Hepatocyte (in vitro differentiated cells): ENCODE measurements at regions not wholly inside any gene's neighbourhood (a gene's known extent, or its start where the extent isn't known, plus 50 kb on each side); places are given as distances from the start of the nearest gene placed in this dataset.

Source experiments
- DNase-seq: peaks from one replicate; pipeline ENCODE4 v3.0.0-alpha.2; 2016; ENCODE audit warnings: low spot score
- H2AFZ ChIP-seq: fragments of 200-600 bp; sonication (generic); 2 replicates; pipeline ENCODE4 v1.6.0; 2016; ENCODE audit warnings: antibody characterized with exemption, mild to moderate bottlenecking
- H3K27ac ChIP-seq: fragments of 200-600 bp; sonication (generic); 2 replicates; pipeline ENCODE4 v1.5.1; 2016; ENCODE audit warnings: mild to moderate bottlenecking
- H3K27me3 ChIP-seq: fragments of 200-600 bp; sonication (generic); 2 replicates; pipeline ENCODE4 v1.6.1; 2016
- H3K36me3 ChIP-seq: fragments of 200-600 bp; sonication (generic); replicated peaks from 2 replicates; pipeline ENCODE4 v1.5.1; 2016; ENCODE audit warnings: low read depth; ENCODE audit not compliant: insufficient read depth
- H3K4me1 ChIP-seq: fragments of 200-600 bp; sonication (generic); 2 replicates; pipeline ENCODE4 v1.5.1; 2016; ENCODE audit warnings: mild to moderate bottlenecking, moderate library complexity; ENCODE audit not compliant: insufficient read depth
- H3K4me2 ChIP-seq: fragments of 200-600 bp; sonication (generic); 2 replicates; pipeline ENCODE4 v1.6.0; 2016
- H3K4me3 ChIP-seq: fragments of 200-600 bp; sonication (generic); 2 replicates; pipeline ENCODE4 v1.5.1; 2016; ENCODE audit warnings: mild to moderate bottlenecking
- H3K79me2 ChIP-seq: fragments of 200-600 bp; sonication (generic); 2 replicates; pipeline ENCODE4 v1.6.0; 2017; ENCODE audit warnings: mild to moderate bottlenecking
- H3K9me2 ChIP-seq: fragments of 200-600 bp; sonication (generic); replicated peaks from 2 replicates; pipeline ENCODE4 v1.6.0; 2017; ENCODE audit warnings: mild to moderate bottlenecking; ENCODE audit not compliant: insufficient read depth
- H3K9me3 ChIP-seq: fragments of 200-600 bp; sonication (generic); 2 replicates; pipeline ENCODE4 v1.5.1; 2016; ENCODE audit warnings: low read depth, mild to moderate bottlenecking
- H4K20me1 ChIP-seq: fragments of 200-600 bp; sonication (generic); 2 replicates; pipeline ENCODE4 v1.6.0; 2016; ENCODE audit warnings: mild to moderate bottlenecking; ENCODE audit not compliant: insufficient read depth, poor library complexity, severe bottlenecking
- CTCF ChIP-seq: fragments of 200-600 bp; sonication (generic); IDR thresholded peaks from 2 replicates; pipeline ENCODE4 v1.5.1; 2016; ENCODE audit warnings: antibody characterized with exemption, mild to moderate bottlenecking; ENCODE audit not compliant: poor library complexity
- EZH2 ChIP-seq: fragments of 200-600 bp; sonication (generic); IDR thresholded peaks from 2 replicates; pipeline ENCODE4 v1.6.1; 2016; ENCODE audit warnings: antibody characterized with exemption, mild to moderate bottlenecking, borderline replicate concordance
- EZH2phosphoT487 ChIP-seq: fragments of 200-600 bp; sonication (generic); IDR thresholded peaks from one replicate; pipeline ENCODE4 v1.6.1; 2018; ENCODE audit warnings: antibody characterized with exemption, mild to moderate bottlenecking, low read depth, moderate library complexity; ENCODE audit not compliant: unreplicated experiment, severe bottlenecking
- WGBS: methylation state at CpG from one replicate; pipeline ENCODE4 v1.1.6; 2016; ENCODE audit warnings: low lambda C conversion rate; ENCODE audit errors: missing lambda C conversion rate; 5-methylcytosine and 5-hydroxymethylcytosine counted together

GRCh38 chr17:13678361-13678760 lies 76.6 kb upstream of the HS3ST3A1 start:
- H3K79me2 ChIP-seq = no peaks in the 10 kb centered on the region
- no peak overlapping the region for H3K4me2 ChIP-seq
- no peaks in the 10 kb centered on the region for H3K4me1 ChIP-seq
- TF ChIP-seq EZH2phosphoT487 = no peak
- no peak overlapping the region for H2AFZ ChIP-seq
- no peak overlapping the region for H3K27ac ChIP-seq
- H3K9me2 ChIP-seq = no peaks in the 10 kb centered on the region
- H4K20me1 ChIP-seq = no peaks in the 10 kb centered on the region
- no peaks in the 10 kb centered on the region for H3K36me3 ChIP-seq
- no peaks in the 10 kb centered on the region for H3K9me3 ChIP-seq
- DNase-seq = no peak
- H3K27me3 ChIP-seq = no peaks in the 10 kb centered on the region
- no peak overlapping the region for H3K4me3 ChIP-seq

- WGBS = 75% methylated on average over 4 of the region's 4 CpGs
- H2AFZ ChIP-seq = no peak overlapping the region
- no peak overlapping the region for H3K4me2 ChIP-seq
- H3K27me3 ChIP-seq = no peaks in the 10 kb centered on the region
- H3K4me3 ChIP-seq = no peak overlapping the region
- DNase-seq = no peak
- TF ChIP-seq EZH2 = no peak
- TF ChIP-seq CTCF = no peak
- TF ChIP-seq EZH2phosphoT487 = no peak
- no peaks in the 10 kb centered on the region for H3K9me2 ChIP-seq
- H3K36me3 ChIP-seq = no peaks in the 10 kb centered on the region
- no peaks in the 10 kb centered on the region for H3K9me3 ChIP-seq
- H3K79me2 ChIP-seq = no peaks in the 10 kb centered on the region
- no peak overlapping the region for H3K27ac ChIP-seq
- no peaks in the 10 kb centered on the region for H3K4me1 ChIP-seq
- H4K20me1 ChIP-seq = no peaks in the 10 kb centered on the region
Measured at GRCh38 chr17:13678841-13679240, 77.1 kb upstream of the HS3ST3A1 start.

- 91% methylated on average over 3 of the region's 3 CpGs for WGBS
- peaks cover 5% of the 10 kb centered on the region for H3K9me3 ChIP-seq
- H3K4me3 ChIP-seq = no peak overlapping the region
- no peaks in the 10 kb centered on the region for H3K36me3 ChIP-seq
- H3K4me2 ChIP-seq = no peak overlapping the region
- H2AFZ ChIP-seq = no peak overlapping the region
- DNase-seq = no peak
- no peaks in the 10 kb centered on the region for H3K79me2 ChIP-seq
- TF ChIP-seq EZH2phosphoT487 = no peak
- TF ChIP-seq CTCF = no peak
- TF ChIP-seq EZH2 = no peak
- no peaks in the 10 kb centered on the region for H3K4me1 ChIP-seq
- H3K27ac ChIP-seq = no peak overlapping the region
- H3K9me2 ChIP-seq = no peaks in the 10 kb centered on the region
- no peaks in the 10 kb centered on the region for H3K27me3 ChIP-seq
- no peaks in the 10 kb centered on the region for H4K20me1 ChIP-seq
Measured at GRCh38 chr17:13688716-13689115, 87.0 kb upstream of the HS3ST3A1 start.

- Histone ChIP-seq H3K4me3 (no peak overlapping the region), H4K20me1 (no peaks in the 10 kb centered on the region), H2AFZ (no peak overlapping the region), H3K27ac (no peak overlapping the region), H3K4me2 (no peak overlapping the region), H3K9me3 (peaks cover 7% of the 10 kb centered on the region), H3K27me3 (no peaks in the 10 kb centered on the region), H3K4me1 (no peaks in the 10 kb centered on the region), H3K36me3 (no peaks in the 10 kb centered on the region), H3K9me2 (no peaks in the 10 kb centered on the region), H3K79me2 (no peaks in the 10 kb centered on the region)
- no peak for TF ChIP-seq EZH2phosphoT487
- TF ChIP-seq EZH2 = no peak
- no peak for TF ChIP-seq CTCF
- DNase-seq = no peak
- whole genome bisulfite sequencing = 100% methylated on average over 1 of the region's 1 CpG
Measured at GRCh38 chr17:13690806-13691205, 89.1 kb upstream of the HS3ST3A1 start.
